NCI-H82 treated with DMSO at 0.1 percent for 48 hours (cell line): ENCODE measurements at regions not wholly inside any gene's neighbourhood (a gene's known extent, or its start where the extent isn't known, plus 50 kb on each side); places are given as distances from the start of the nearest gene placed in this dataset.
"Not testable (repeated sequence)": the region's sequence is repeated elsewhere in the genome, so short reads cannot be mapped to it uniquely, and the experiment has no call there.

Experiments used
- DNase-seq: peaks from one replicate; lab custom pipeline; 2025; ENCODE audit not compliant: unreplicated experiment; lab: John Stamatoyannopoulos, UW

GRCh38 chr10:78207216-78207615, 173.6 kb downstream of the RPS24 start:
- DNase-seq = no peak

DNA sequence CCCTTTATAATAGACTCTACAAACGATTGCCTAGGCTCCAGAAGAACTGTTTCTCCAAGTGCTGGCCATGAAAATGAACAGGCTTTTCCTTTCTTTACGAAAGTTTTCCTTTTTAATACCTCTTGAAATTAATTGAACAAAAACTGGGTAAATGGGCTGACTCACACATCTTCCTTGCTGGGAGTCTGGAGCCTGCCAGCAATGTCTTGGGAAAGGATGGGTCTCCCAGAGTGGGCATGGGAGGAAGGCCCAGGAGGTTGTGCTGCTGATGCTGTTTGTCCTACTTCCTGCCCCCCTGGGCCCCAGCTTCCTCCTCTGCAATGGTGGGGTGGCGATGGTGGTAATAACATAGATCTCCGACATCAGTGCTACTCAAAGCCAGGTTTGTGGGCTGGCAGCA, 174.1 kb downstream of the RPS24 start:
- no peak for DNase-seq

DNA sequence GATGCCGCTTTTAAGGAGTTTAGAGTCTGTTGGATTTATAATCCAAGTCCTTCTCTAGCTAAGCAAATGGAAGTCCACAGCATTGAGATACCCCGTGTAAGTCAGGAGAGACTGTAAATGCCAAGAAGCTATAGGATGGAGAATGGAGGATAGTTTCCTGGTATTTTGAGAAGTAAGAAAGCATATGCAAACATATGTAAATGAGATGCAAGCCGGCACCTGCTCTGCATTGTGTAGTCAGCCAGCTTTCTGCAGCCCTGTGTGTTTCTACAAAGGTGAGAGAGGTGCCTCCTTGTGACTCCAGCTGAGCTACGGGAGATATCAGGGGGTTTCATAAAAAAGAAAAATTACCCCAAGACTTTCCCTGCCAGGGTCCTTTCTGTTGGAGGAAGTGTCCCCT, 176.3 kb downstream of the RPS24 start:
- no peak for DNase-seq

DNA sequence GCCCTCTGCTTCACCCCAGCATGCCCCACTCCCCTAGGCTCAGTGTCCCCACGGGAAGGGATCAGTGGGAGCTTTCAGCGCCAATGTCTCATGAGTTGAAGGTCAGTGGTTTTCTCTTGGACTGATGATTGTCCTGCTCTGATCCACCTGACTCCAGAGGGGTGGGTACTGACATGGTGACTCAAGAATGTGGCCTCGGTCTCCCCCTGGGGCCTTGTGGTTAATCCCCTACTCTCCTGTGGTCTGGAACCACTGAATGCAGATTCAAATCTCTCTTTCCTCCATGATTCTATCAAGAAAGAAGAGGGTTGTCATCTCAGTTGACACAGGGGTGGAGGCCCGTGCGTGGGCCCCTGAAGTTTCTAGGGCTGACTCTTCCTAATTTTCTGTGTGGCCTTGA, 176.9 kb downstream of the RPS24 start:
- DNase-seq = no peak

GRCh38 chr10:78210976-78211375, 177.3 kb downstream of the RPS24 start:
- DNase-seq = no peak

GRCh38 chr10:78211561-78212051, 177.9 kb downstream of the RPS24 start:
- peak; percentile 12 for DNase-seq

GRCh38 chr10:78212060-78212785, 178.6 kb downstream of the RPS24 start:
- peak; percentile 83 for DNase-seq

- DNase-seq = no peak
Observed at GRCh38 chr10:78212786-78213175, 179.1 kb downstream of the RPS24 start.

- DNase-seq = no peak
Observed at GRCh38 chr10:78214955-78215354, 181.3 kb downstream of the RPS24 start.

- DNase-seq = no peak
Observed at GRCh38 chr10:78215645-78216044, 182.0 kb downstream of the RPS24 start.

DNA sequence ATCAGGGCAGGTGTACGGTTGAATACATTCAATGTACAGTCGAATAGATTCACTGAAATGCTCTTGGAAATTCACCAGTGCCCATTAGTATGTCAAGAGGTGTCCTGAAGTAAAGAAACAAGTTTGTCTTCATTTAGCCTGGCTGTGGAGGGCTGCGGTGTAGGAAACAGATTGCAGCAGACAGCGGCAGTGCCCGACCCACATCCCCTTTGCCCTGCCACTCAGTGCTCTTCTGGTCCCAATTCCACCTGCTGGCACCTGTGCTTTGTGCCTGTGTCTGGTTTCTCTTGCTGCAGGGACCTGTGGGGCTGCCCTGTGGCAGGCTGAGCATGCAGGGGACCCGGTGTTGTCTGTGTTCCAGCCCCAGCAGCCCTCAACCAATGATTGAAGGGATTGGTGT, 183.7 kb downstream of the RPS24 start:
- no peak for DNase-seq

DNA sequence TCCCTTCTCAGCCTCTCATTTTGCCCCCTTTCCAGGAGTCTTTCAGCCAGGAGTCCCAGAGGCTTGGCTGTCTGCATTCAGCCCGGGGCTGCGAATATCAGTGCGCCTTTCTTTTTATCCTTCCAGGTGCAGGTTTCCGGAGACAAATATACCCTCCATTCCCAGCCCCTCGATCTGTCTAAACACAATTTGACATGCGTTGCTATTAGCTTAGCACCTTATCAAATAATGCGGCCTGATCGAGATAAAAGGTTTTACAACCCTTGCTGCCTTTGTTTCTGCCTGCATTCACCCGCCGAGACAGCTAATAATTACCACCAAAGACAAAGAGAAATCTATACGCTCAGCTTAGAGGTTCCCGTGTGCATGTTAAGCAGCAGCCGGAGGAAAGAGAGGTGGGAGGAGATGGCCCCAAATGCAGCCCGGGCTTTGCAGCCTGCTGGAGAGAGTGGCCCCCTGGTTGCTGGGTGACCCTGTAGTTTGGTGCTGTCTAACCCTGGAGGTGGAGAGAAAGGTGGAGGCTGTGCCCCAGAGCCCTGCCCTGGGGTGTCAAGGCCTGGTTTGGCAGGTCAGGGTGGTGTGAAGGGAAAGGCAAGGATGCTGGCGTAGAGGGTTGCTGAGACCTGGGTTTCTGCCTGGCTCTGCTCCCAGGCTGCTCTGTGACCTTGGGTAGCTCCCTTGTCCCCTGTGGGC, 185.3 kb downstream of the RPS24 start:
- DNase-seq = no peak

GRCh38 chr10:78219568-78219967, 185.9 kb downstream of the RPS24 start:
- not testable (repeated sequence) for DNase-seq

- DNase-seq = no peak
Observed at GRCh38 chr10:78220781-78221180, 187.1 kb downstream of the RPS24 start.

DNA sequence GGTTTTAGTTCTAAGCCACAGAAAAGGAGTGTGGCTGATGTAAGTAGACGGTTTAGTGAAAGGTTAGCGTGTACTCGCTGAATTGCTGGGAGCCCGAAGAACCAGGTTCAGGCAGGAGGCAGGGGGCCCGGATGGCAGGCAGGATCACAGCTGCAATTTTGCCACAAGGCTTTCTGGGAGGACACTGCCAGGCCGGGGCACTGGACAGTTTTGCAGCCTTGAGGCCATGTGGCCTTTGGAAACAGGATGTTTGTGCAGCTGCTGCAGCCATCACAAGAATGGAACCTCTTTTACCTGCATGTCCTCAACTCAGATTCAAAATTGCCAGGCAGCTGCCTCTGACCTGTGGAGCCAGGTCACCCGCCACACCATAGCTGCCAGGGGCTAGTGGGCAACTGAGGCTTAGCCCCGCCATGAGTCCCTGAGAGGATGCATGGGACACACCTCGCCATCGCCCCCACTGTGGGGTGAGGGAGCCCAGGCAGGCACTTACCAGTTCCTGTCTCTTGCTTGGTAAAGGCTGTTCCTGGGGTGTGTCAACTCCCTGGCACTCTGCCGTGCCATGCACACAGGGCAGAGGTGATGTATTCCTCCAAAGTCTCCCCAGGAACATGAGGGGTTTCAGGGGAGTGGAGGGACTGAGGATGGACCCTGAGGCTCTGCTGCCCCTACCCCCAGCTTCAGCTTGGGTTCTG, 188.6 kb downstream of the RPS24 start:
- DNase-seq = no peak

- DNase-seq = no peak
Observed at GRCh38 chr10:78223088-78223487, 189.4 kb downstream of the RPS24 start.

DNA sequence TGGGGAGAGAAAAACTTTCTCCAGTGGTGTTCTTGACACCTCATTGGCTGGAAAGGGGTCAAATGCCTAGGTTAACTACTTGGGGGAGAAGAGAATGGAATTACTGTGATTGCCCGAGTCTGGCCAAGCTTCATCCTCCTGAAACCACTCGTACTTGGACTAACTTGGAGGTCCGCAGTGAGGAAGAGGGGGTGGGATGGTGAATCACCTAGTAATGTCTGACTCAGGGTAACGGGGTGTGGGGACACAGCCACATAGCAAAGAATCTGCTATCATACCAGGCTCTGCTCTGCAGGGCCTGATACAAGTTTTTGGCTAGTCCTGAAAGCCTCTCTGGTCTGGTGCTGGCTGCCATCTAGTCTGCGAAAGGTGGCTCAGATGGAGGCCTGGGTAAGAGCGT, 190.9 kb downstream of the RPS24 start:
- no peak for DNase-seq

DNA sequence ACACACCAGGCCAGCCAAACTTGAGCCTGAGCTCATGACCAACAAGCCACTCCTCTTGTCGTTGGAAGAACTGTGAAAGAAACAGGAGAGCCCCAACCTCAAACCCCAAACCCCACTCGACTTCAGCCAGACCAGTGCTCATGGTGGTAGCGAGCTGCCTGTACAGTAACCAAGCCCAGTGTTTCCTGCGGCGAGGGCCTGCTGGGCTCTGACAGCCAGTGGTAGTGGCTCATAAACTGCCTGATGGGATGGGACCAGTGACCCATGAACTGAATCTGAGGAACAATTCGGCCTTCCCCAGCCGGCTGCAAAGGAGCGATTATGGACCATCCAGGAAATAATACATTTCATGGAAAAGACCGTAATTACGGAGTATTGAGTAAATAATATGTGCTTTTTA, 191.9 kb downstream of the RPS24 start:
- no peak for DNase-seq

- DNase-seq = no peak
Observed at GRCh38 chr10:78229489-78229888, 195.8 kb downstream of the RPS24 start.

- DNase-seq = no peak
Observed at GRCh38 chr10:78229950-78230675, 196.4 kb downstream of the RPS24 start.

GRCh38 chr10:78231327-78231726, 197.7 kb downstream of the RPS24 start:
- DNase-seq = no peak
